ENCODE measurements at regions not wholly inside any gene's neighbourhood (a gene's known extent, or its start where the extent isn't known, plus 50 kb on each side); places are given as distances from the start of the nearest gene placed in this dataset.

- Mint-ChIP-seq H3K27me3 (ENCODE audit: insufficient read depth, low read depth, poor library complexity) (peaks cover 5% of the 10 kb centered on the region), H3K4me3 (no peak overlapping the region), H3K9me3 (peaks cover 97% of the 10 kb centered on the region), H3K4me1 (no peaks in the 10 kb centered on the region), H3K27ac (no peak overlapping the region), H3K36me3 (ENCODE audit: low read depth) (peaks cover 36% of the 10 kb centered on the region; the same call in 2 of the 3 replicates)
- ATAC-seq = no peak
- no peak overlapping the region for H3K4me3 ChIP-seq
- H3K36me3 ChIP-seq (ENCODE audit: insufficient read depth) = no peaks in the 10 kb centered on the region
- no peaks in the 10 kb centered on the region for H3F3A ChIP-seq (replicated peaks; ENCODE audit: low read depth)
- no peak overlapping the region for H3K27ac ChIP-seq (ENCODE audit: low read depth)
- H3K27me3 ChIP-seq (ENCODE audit: insufficient read depth) = no peaks in the 10 kb centered on the region
- no peaks in the 10 kb centered on the region for H3K9me2 ChIP-seq (ENCODE audit: insufficient read depth)
- H3K4me2 ChIP-seq = no peak overlapping the region
- TF ChIP-seq NANOG (IDR thresholded peaks at IDR 0.05; ENCODE audit: borderline replicate concordance) (no peak), REST (IDR thresholded peaks at IDR 0.05; ENCODE audit: unreplicated experiment) (no peak), ZNF331 (CRISPR knock-in tag; IDR thresholded peaks at IDR 0.05; ENCODE audit: low read depth) (no peak), CREB1 (CRISPR knock-in tag; IDR thresholded peaks at IDR 0.05; ENCODE audit: low read depth) (no peak), EZH2 (IDR thresholded peaks at IDR 0.05; ENCODE audit: low read depth, unreplicated experiment) (no peak), ZNF462 (CRISPR knock-in tag; IDR thresholded peaks at IDR 0.05) (no peak), ETS1 (IDR thresholded peaks at IDR 0.05) (no peak), EZH2phosphoT487 (IDR thresholded peaks at IDR 0.05; ENCODE audit: unreplicated experiment) (no peak), STAT1 (IDR thresholded peaks at IDR 0.05; ENCODE audit: unreplicated experiment) (no peak), CTCF (conservative IDR thresholded peaks at IDR 0.05; ENCODE audit: low read depth in 2 of 2) (no peak), ZNF114 (CRISPR knock-in tag; IDR thresholded peaks at IDR 0.05) (no peak), POLR2AphosphoS5 (IDR thresholded peaks at IDR 0.05; ENCODE audit: low read depth) (no peak), JUNB (IDR thresholded peaks at IDR 0.05; ENCODE audit: unreplicated experiment) (no peak)
- no peaks in the 10 kb centered on the region for H4K20me1 ChIP-seq (replicated peaks; ENCODE audit: insufficient read depth)
- DNase-seq (ENCODE audit: low spot score) = no peak
- H3K4me1 ChIP-seq (ENCODE audit: insufficient read depth) = no peaks in the 10 kb centered on the region
- no peaks in the 10 kb centered on the region for H3K79me2 ChIP-seq (replicated peaks; ENCODE audit: insufficient read depth)
- no peak overlapping the region for H2AFZ ChIP-seq
Measured at GRCh38 chr7:68224041-68224741, 1227.6 kb downstream of the TYW1 start.
